ENCODE measurements at regions not wholly inside any gene's neighbourhood (a gene's known extent, or its start where the extent isn't known, plus 50 kb on each side); places are given as distances from the start of the nearest gene placed in this dataset.
A peak's percentile ranks its signal among the peaks of the same experiment; 100 is the strongest.
"Not testable (repeated sequence)": the region's sequence is repeated elsewhere in the genome, so short reads cannot be mapped to it uniquely, and the experiment has no call there.

- no peak for TF ChIP-seq CTCF (IDR thresholded peaks at IDR 0.05)
- TF ChIP-seq EP300 (IDR thresholded peaks at IDR 0.05): no peak
- TF ChIP-seq POLR2AphosphoS5 (IDR thresholded peaks at IDR 0.05): no peak
- DNase-seq: no peak
- Histone ChIP-seq H3K4me1 (peaks cover 0 to 9% (median 2%) of the 10 kb centered on the region in 4 donors), H3K4me3 (no peak overlapping the region), H3K36me3 (no peaks in the 10 kb centered on the region), H3K27ac (peak overlapping the region in 1 of 4 donors; percentile 1), H3K27me3 (no peaks in the 10 kb centered on the region), H3K9me3 (no peaks in the 10 kb centered on the region)
- no peak for ATAC-seq (ENCODE audit: low FRiP score in 2 of 2)
- 62 to 64% methylated on average over 6 of the region's 6 CpGs for WGBS, 2 donors
Measured at GRCh38 chr5:58181578-58182286, 278.2 kb downstream of the PLK2 start.

- no peak overlapping the region for H3K27ac ChIP-seq
- no peaks in the 10 kb centered on the region for H3K9me3 ChIP-seq
- H3K4me3 ChIP-seq: no peak overlapping the region
- no peak for TF ChIP-seq POLR2AphosphoS5 (IDR thresholded peaks at IDR 0.05)
- no peak for TF ChIP-seq POLR2A (IDR thresholded peaks at IDR 0.05)
- TF ChIP-seq CTCF (IDR thresholded peaks at IDR 0.05): no peak
- TF ChIP-seq EP300 (IDR thresholded peaks at IDR 0.05): no peak
- WGBS, 2 donors: 97 to 100% methylated on average over 1 of the region's 1 CpG
- no peak for ATAC-seq (ENCODE audit: low FRiP score in 2 of 2)
- H3K36me3 ChIP-seq: no peaks in the 10 kb centered on the region
- no peak for DNase-seq
- no peaks in the 10 kb centered on the region for H3K4me1 ChIP-seq
- no peaks in the 10 kb centered on the region for H3K27me3 ChIP-seq
Measured at GRCh38 chr5:58172946-58173345, 286.9 kb downstream of the PLK2 start.

GRCh38 chr5:58165152-58165551 lies 294.7 kb downstream of the PLK2 start:
- DNase-seq (no peak), ATAC-seq (ENCODE audit: low FRiP score in 2 of 2) (no peak)
- H3K4me3 ChIP-seq: no peak overlapping the region
- H3K9me3 ChIP-seq: no peaks in the 10 kb centered on the region
- no peak for TF ChIP-seq POLR2A (IDR thresholded peaks at IDR 0.05)
- TF ChIP-seq POLR2AphosphoS5 (IDR thresholded peaks at IDR 0.05): no peak
- no peak for TF ChIP-seq CTCF (IDR thresholded peaks at IDR 0.05)
- no peak for TF ChIP-seq EP300 (IDR thresholded peaks at IDR 0.05)
- H3K27me3 ChIP-seq: no peaks in the 10 kb centered on the region
- WGBS, 2 donors: 86 to 91% methylated on average over 3 of the region's 3 CpGs
- H3K36me3 ChIP-seq: no peaks in the 10 kb centered on the region
- H3K4me1 ChIP-seq: no peaks in the 10 kb centered on the region
- H3K27ac ChIP-seq: no peak overlapping the region

- not testable (repeated sequence) for H3K27me3 ChIP-seq; H3K27ac ChIP-seq; H3K9me3 ChIP-seq; ATAC-seq (ENCODE audit: low FRiP score in 2 of 2); H3K36me3 ChIP-seq; H3K4me3 ChIP-seq; H3K4me1 ChIP-seq; DNase-seq
- 88 to 91% methylated on average over 4 to 6 of the region's 6 CpGs for WGBS, 2 donors
Measured at GRCh38 chr5:58161889-58162288, 298.0 kb downstream of the PLK2 start.

GRCh38 chr5:58156973-58157701 lies 302.7 kb downstream of the PLK2 start:
- no peak overlapping the region for H3K27ac ChIP-seq
- DNase-seq: no peak
- no peak for TF ChIP-seq CTCF (IDR thresholded peaks at IDR 0.05)
- no peak for TF ChIP-seq POLR2A (IDR thresholded peaks at IDR 0.05)
- no peak for TF ChIP-seq POLR2AphosphoS5 (IDR thresholded peaks at IDR 0.05)
- no peak for TF ChIP-seq EP300 (IDR thresholded peaks at IDR 0.05)
- no peaks in the 10 kb centered on the region for H3K36me3 ChIP-seq
- H3K9me3 ChIP-seq: no peaks in the 10 kb centered on the region
- H3K27me3 ChIP-seq: no peaks in the 10 kb centered on the region
- no peaks in the 10 kb centered on the region for H3K4me1 ChIP-seq
- no peak overlapping the region for H3K4me3 ChIP-seq
- 47 to 62% methylated on average over 7 to 8 of the region's 8 CpGs for WGBS, 2 donors
- peak in 1 of 2 donors; percentile 53 for ATAC-seq (ENCODE audit: low FRiP score in 2 of 2)
